HG02763 (cell line): ENCODE measurements at regions not wholly inside any gene's neighbourhood (a gene's known extent, or its start where the extent isn't known, plus 50 kb on each side); places are given as distances from the start of the nearest gene placed in this dataset.
"Not testable (repeated sequence)": the region's sequence is repeated elsewhere in the genome, so short reads cannot be mapped to it uniquely, and the experiment has no call there.

ENCODE experiments used
- ATAC-seq: cut with Tn5 transposase; IDR thresholded peaks from one replicate; pipeline ENCODE4 v1.9.1; 2021; ENCODE audit warnings: mild to moderate bottlenecking, moderate library complexity; ENCODE audit not compliant: unreplicated experiment

- ATAC-seq: no peak
Measured at GRCh38 chrX:42020225-42020624, 96.9 kb upstream of the CASK start.

DNA sequence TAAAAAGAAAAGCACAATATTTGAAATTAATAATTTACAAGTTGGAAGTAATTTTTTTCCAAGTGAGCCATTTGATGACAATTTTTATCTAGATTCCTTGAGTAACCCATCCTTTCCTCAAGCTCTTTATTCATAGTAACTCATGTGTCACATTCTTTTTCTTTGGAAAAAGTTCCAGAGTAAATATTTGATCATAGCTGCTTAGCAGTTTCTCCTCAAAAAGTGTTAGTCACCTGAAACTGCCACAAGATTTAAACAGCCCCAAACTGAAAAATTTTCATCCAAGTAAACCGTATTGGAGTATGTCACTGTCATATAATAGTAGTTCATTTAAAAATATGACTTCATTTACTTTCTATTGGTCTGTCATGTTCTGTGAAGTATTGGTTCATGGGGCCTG, 94.6 kb upstream of the CASK start:
- ATAC-seq: no peak

DNA sequence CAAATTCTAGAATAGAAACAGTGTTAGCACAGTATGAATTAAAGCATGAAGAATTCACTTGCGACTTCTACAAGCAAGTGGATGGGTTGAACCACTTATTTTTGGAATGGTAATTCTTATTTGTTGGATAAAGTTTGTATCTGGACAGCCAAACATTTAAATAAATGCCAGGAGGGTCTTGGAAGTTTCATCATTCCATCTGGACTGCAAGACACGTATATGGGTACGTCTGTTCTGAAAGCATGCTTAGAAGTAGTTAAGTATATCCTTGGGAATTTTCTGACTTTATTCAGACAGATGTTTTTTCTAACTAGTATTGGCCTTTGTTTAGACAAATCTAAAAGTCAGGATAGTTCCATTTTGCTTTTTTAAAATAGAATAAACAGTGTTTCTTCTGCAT, 77.5 kb upstream of the CASK start:
- ATAC-seq: no peak

- ATAC-seq: no peak
Measured at GRCh38 chrX:41984628-41985027, 61.3 kb upstream of the CASK start.

GRCh38 chrX:41982953-41983352, 59.6 kb upstream of the CASK start:
- ATAC-seq: no peak

GRCh38 chrX:41981481-41982013, 58.2 kb upstream of the CASK start:
- ATAC-seq: no peak

DNA sequence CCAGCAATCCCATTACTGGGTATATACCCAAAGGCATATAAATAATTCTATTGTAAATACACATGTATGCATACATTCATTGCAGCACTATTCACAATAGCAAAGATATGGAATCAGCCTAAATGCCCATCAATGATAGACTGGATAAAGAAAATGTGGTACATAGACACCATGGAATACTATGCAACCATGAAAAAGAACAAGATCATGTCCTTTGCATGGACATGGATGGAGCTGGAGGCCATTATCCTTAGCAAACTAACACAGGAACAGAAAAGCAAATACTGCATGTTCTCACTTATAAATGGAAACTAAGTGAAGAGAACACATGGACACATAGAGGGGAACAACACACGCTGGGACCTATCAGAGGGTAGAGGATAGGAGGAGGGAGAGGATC, 51.3 kb upstream of the CASK start:
- not testable (repeated sequence) for ATAC-seq

GRCh38 chrX:41973208-41973607, 49.9 kb upstream of the CASK start:
- ATAC-seq: no peak
